ENCODE measurements at regions not wholly inside any gene's neighbourhood (a gene's known extent, or its start where the extent isn't known, plus 50 kb on each side); places are given as distances from the start of the nearest gene placed in this dataset.

DNA sequence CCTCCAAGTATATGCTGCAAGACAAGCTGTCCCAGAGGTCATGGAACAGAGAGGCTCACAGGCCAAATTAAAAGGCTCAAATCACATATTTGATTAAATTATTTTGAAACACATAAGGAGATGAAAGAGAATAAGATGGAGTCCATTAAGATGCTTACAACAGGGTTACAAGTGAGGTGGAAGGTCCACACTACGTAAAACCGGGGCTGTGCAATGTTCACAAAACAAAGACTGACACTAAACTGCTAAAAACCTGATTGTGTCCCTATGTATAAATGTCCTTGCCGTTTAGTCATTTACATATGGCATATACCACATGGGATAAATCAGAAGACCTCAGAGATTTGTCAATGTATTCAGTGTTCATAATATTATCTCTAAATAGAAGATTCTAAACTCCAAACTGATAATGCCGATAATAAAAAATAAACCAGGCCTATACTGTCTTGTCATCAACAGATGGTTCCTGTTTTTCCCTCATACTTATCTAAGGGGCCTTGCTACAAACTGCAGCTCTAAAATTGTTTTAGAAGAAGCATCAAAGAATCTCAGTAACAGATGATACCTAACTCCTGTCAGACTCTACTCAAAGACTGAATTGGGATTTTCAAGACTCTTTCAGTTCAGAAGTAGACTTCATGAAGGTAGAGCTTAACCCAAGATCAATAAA, 51.8 kb upstream of the RIPOR2 start:
- Histone ChIP-seq H3K27me3 (ENCODE audit: control insufficient read depth in 3 of 3, insufficient read depth in 3 of 3, low read length in 3 of 3) (no peaks in the 10 kb centered on the region), H3K4me3 (ENCODE audit: low read length in 3 of 3) (no peak overlapping the region), H3K9me3 (ENCODE audit: control insufficient read depth in 3 of 3, low read length in 3 of 3) (peaks cover 0 to 3% (median 0%) of the 10 kb centered on the region in 3 donors), H3K9ac (ENCODE audit: low read depth in 1 of 3, low read length in 3 of 3) (no peak overlapping the region), H3K4me1 (ENCODE audit: control insufficient read depth in 3 of 3, insufficient read depth in 3 of 3, low read length in 3 of 3) (peaks cover 4 to 13% (median 10%) of the 10 kb centered on the region in 3 donors), H3K27ac (ENCODE audit: low read depth, low read length) (no peak overlapping the region), H3K36me3 (ENCODE audit: control insufficient read depth in 3 of 3, insufficient read depth in 3 of 3, low read length in 3 of 3) (no peaks in the 10 kb centered on the region)

DNA sequence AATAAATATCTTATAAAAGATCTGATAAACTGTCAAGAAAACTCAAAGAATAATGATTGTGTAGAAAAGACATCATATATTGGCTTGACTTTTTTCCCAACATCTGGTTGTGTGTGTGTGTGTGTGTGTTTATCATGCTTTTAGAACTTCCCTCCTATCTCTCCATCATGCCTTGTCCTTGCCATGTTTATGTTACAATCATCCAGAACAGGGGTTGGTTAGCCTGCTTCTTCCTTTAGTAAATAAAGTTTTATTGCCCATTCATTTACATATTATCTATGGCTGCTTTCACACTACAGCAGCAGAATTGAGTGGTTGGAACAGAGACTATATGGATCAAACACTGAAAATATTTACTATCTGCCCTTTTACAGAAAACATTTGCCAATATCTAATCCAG, 52.8 kb upstream of the RIPOR2 start:
- H3K9ac ChIP-seq (ENCODE audit: low read depth in 1 of 3, low read length in 3 of 3): no peak overlapping the region
- no peaks in the 10 kb centered on the region for H3K27me3 ChIP-seq (ENCODE audit: control insufficient read depth in 3 of 3, insufficient read depth in 3 of 3, low read length in 3 of 3)
- H3K4me1 ChIP-seq (ENCODE audit: control insufficient read depth in 3 of 3, insufficient read depth in 3 of 3, low read length in 3 of 3): peaks cover 4 to 13% (median 10%) of the 10 kb centered on the region in 3 donors
- H3K36me3 ChIP-seq (ENCODE audit: control insufficient read depth in 3 of 3, insufficient read depth in 3 of 3, low read length in 3 of 3): no peaks in the 10 kb centered on the region
- peaks cover 0 to 3% (median 0%) of the 10 kb centered on the region in 3 donors for H3K9me3 ChIP-seq (ENCODE audit: control insufficient read depth in 3 of 3, low read length in 3 of 3)
- H3K27ac ChIP-seq (ENCODE audit: low read depth, low read length): no peak overlapping the region
- no peak overlapping the region for H3K4me3 ChIP-seq (ENCODE audit: low read length in 3 of 3)

DNA sequence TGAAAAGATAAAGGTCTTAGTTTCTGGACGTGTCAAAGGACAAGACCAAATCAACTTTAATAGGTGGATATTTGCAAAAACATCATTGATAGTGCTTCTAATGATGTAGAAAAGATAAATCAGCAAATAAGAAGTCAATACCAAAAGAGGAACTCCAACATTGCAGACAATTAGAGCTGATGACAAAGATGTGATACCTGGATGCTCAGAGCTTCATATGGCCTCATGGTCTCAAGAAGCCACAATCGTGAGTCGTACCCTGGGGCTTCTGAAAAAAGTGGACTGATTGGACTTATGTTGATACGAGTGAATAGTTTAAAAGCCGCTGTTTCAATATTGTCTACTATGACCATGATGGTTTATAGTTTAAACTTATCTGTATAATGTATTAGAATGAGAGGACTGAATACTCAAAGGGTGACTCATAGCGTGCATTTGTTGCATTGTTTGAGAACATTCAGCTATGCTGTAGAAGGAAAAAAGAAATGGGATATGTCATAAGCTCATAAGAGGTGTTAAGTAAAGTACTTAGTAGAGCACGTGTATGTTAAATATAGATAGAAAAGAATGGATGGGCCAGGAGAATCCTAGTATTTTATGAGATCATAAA, 54.6 kb upstream of the RIPOR2 start:
- no peak overlapping the region for H3K4me3 ChIP-seq (ENCODE audit: low read length in 3 of 3)
- H3K27me3 ChIP-seq (ENCODE audit: control insufficient read depth in 3 of 3, insufficient read depth in 3 of 3, low read length in 3 of 3): no peaks in the 10 kb centered on the region
- H3K27ac ChIP-seq (ENCODE audit: low read depth, low read length): no peak overlapping the region
- peaks cover 0 to 3% (median 0%) of the 10 kb centered on the region in 3 donors for H3K9me3 ChIP-seq (ENCODE audit: control insufficient read depth in 3 of 3, low read length in 3 of 3)
- H3K9ac ChIP-seq (ENCODE audit: low read depth in 1 of 3, low read length in 3 of 3): no peak overlapping the region
- no peaks in the 10 kb centered on the region for H3K36me3 ChIP-seq (ENCODE audit: control insufficient read depth in 3 of 3, insufficient read depth in 3 of 3, low read length in 3 of 3)
- H3K4me1 ChIP-seq (ENCODE audit: control insufficient read depth in 3 of 3, insufficient read depth in 3 of 3, low read length in 3 of 3): peaks cover 0 to 9% (median 7%) of the 10 kb centered on the region in 3 donors

DNA sequence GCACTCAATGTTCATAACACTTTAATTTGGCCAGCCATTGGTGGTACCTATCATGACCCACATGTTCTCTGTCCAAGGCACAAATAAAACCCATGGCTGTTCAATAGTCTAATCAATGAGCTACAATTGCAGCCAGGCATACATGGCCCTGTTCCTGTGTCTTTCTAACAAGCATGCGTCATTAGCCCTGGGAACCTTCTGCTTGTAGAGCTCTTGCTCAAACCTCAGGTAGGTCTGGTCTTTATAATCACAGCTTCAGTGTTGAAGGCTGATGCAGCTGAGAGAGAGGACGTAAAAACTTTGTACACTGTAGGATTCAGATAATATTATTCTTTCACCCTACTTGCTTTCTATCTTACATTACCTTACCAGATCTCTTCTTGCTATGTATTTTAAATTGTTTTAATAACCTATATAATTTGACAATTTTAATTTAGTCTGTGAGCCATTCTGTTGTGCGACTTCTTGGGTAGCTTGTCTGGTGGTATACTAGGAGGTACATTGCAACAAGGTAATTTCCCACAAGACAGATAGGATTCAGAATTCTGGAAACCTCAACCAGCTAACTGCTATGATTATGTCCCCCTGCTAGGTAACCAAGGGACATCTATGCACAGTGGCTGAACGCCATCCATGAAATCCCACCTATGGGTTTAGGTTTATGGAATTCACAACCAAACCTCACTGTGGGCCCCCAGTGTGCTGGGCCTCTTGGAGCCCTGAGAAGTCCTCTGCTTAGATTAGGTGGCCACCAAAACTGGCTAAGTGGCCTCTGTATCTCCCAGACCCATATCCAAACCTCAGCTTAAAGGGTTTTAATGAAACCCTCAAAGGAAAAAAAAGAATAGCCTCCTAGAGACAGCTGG, 55.4 kb upstream of the RIPOR2 start:
- no peak overlapping the region for H3K27ac ChIP-seq (ENCODE audit: low read depth, low read length)

DNA sequence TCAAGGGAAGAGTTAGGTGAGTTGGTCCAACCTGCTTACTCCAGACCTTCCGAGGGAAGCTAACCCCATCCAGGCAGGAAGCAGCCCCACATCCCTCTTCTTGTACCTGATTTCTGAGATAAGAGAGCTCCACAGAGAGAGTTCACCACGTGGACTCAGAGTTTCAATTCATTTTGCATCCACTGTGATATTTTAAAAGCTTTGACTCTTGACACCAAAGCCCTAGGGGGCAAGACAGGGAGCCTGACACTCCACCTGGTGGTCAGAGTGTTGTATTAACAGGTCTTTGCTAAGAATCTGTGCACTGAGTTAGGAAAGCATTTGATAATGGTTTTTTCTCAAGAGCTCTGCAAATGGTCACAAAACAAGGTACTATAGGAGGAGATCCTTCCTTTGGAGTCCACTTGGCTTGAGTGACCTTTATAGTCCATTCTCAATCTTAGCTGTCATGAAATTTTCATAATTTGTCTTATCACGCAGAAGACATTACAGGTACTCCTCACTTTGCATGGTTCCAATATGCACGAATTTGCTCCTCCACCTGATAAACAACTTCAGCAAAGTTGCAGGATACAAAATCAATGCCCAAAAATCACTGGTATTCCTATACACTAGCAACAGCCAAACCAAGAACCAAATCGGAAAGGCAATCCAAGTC, 56.2 kb upstream of the RIPOR2 start:
- H3K36me3 ChIP-seq (ENCODE audit: control insufficient read depth in 3 of 3, insufficient read depth in 3 of 3, low read length in 3 of 3): no peaks in the 10 kb centered on the region
- H3K4me3 ChIP-seq (ENCODE audit: low read length in 3 of 3): no peak overlapping the region
- no peak overlapping the region for H3K9ac ChIP-seq (ENCODE audit: low read depth in 1 of 3, low read length in 3 of 3)
- H3K4me1 ChIP-seq (ENCODE audit: control insufficient read depth in 3 of 3, insufficient read depth in 3 of 3, low read length in 3 of 3): peaks cover 0 to 3% (median 2%) of the 10 kb centered on the region in 3 donors
- peaks cover 0 to 3% (median 0%) of the 10 kb centered on the region in 3 donors for H3K9me3 ChIP-seq (ENCODE audit: control insufficient read depth in 3 of 3, low read length in 3 of 3)
- no peak overlapping the region for H3K27ac ChIP-seq (ENCODE audit: low read depth, low read length)
- H3K27me3 ChIP-seq (ENCODE audit: control insufficient read depth in 3 of 3, insufficient read depth in 3 of 3, low read length in 3 of 3): no peaks in the 10 kb centered on the region

More for the DNA sequence above, 55.4 kb upstream of the RIPOR2 start:
- Histone ChIP-seq H3K36me3 (ENCODE audit: control insufficient read depth in 3 of 3, insufficient read depth in 3 of 3, low read length in 3 of 3) (no peaks in the 10 kb centered on the region), H3K4me3 (ENCODE audit: low read length in 3 of 3) (no peak overlapping the region), H3K9me3 (ENCODE audit: control insufficient read depth in 3 of 3, low read length in 3 of 3) (peaks cover 0 to 3% (median 0%) of the 10 kb centered on the region in 3 donors), H3K4me1 (ENCODE audit: control insufficient read depth in 3 of 3, insufficient read depth in 3 of 3, low read length in 3 of 3) (peaks cover 0 to 3% (median 2%) of the 10 kb centered on the region in 3 donors), H3K27me3 (ENCODE audit: control insufficient read depth in 3 of 3, insufficient read depth in 3 of 3, low read length in 3 of 3) (no peaks in the 10 kb centered on the region), H3K9ac (ENCODE audit: low read depth in 1 of 3, low read length in 3 of 3) (no peak overlapping the region)

DNA sequence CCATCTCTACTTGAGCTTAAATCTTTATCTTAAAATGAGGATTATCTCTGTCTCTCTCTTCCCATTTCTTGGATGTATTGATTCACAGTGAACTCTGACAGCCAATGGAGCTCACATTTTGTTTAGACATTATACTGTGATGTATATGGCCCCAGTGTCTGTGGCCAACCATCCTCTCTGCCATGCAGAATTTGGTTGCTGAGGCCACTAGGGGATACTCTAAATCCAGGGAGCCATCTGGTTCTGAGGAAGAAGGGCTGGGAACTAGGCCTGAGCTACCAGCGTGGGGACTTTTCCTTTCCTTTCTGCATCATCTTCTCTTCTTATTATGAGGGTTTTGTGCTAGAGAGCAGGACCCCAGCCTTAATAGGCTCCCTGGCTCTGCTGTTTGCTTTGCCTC, 59.1 kb upstream of the RIPOR2 start:
- Histone ChIP-seq H3K4me3 (ENCODE audit: low read length in 3 of 3) (no peak overlapping the region), H3K36me3 (ENCODE audit: control insufficient read depth in 3 of 3, insufficient read depth in 3 of 3, low read length in 3 of 3) (no peaks in the 10 kb centered on the region), H3K27me3 (ENCODE audit: control insufficient read depth in 3 of 3, insufficient read depth in 3 of 3, low read length in 3 of 3) (no peaks in the 10 kb centered on the region), H3K9me3 (ENCODE audit: control insufficient read depth in 3 of 3, low read length in 3 of 3) (no peaks in the 10 kb centered on the region), H3K27ac (ENCODE audit: low read depth, low read length) (no peak overlapping the region), H3K4me1 (ENCODE audit: control insufficient read depth in 3 of 3, insufficient read depth in 3 of 3, low read length in 3 of 3) (peaks cover 0 to 3% (median 2%) of the 10 kb centered on the region in 3 donors), H3K9ac (ENCODE audit: low read depth in 1 of 3, low read length in 3 of 3) (no peak overlapping the region)

DNA sequence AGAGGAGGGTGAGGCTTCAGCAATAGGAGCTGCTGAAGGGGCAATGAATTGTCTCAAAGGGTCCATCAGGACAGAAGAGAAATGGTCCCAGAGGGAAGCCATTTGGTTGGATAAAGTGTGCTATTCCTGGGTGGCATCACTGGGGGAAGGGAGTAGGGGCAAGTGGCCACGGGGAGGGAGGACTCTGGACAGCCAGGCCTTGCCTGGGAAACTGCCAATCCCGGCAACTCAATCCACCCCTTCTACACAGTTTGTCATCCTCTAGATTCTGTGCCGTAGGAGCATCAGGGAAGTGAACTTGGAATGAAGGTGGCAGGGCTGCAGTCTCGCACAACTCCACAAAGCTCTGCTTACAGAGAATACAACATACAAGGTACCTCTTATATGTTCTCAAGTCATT, 59.5 kb upstream of the RIPOR2 start:
- H3K4me1 ChIP-seq (ENCODE audit: control insufficient read depth in 3 of 3, insufficient read depth in 3 of 3, low read length in 3 of 3): peaks cover 0 to 3% (median 2%) of the 10 kb centered on the region in 3 donors
- H3K9me3 ChIP-seq (ENCODE audit: control insufficient read depth in 3 of 3, low read length in 3 of 3): no peaks in the 10 kb centered on the region
- no peaks in the 10 kb centered on the region for H3K36me3 ChIP-seq (ENCODE audit: control insufficient read depth in 3 of 3, insufficient read depth in 3 of 3, low read length in 3 of 3)
- peak overlapping the region in 1 of 3 donors; percentile 10 for H3K9ac ChIP-seq (ENCODE audit: low read depth in 1 of 3, low read length in 3 of 3)
- no peak overlapping the region for H3K27ac ChIP-seq (ENCODE audit: low read depth, low read length)
- no peaks in the 10 kb centered on the region for H3K27me3 ChIP-seq (ENCODE audit: control insufficient read depth in 3 of 3, insufficient read depth in 3 of 3, low read length in 3 of 3)
- H3K4me3 ChIP-seq (ENCODE audit: low read length in 3 of 3): no peak overlapping the region

DNA sequence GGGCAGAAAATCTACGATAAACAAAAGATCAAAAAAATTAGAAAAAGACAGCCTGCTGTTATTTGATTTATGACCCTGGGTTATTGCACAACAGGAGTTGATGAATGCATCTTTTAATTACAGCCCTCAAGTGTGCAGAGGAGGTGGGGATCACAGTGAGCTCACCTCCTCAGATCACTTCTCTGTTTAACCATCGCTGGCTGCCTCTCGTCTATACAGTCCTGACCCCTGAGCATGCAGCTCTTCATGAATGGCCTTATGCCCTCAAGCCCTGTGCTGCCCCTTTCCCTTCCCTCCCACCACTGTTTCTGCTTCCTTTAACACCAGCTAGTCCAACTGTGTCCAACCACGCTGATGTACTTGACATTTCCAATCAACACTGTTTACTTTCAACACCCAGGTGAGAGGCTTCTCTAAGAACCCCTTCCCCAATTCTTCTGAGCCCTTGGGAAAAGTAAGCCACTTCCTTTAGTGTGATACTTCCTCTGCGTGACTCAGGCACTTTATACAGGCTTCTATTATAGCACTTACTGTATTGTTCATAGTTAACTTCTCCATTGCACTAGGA, 60.6 kb upstream of the RIPOR2 start:
- Histone ChIP-seq H3K27ac (ENCODE audit: low read depth, low read length) (no peak overlapping the region), H3K27me3 (ENCODE audit: control insufficient read depth in 3 of 3, insufficient read depth in 3 of 3, low read length in 3 of 3) (no peaks in the 10 kb centered on the region), H3K4me3 (ENCODE audit: low read length in 3 of 3) (no peak overlapping the region), H3K9ac (ENCODE audit: low read depth in 1 of 3, low read length in 3 of 3) (no peak overlapping the region), H3K9me3 (ENCODE audit: control insufficient read depth in 3 of 3, low read length in 3 of 3) (no peaks in the 10 kb centered on the region), H3K4me1 (ENCODE audit: control insufficient read depth in 3 of 3, insufficient read depth in 3 of 3, low read length in 3 of 3) (peaks cover 0 to 3% (median 2%) of the 10 kb centered on the region in 3 donors), H3K36me3 (ENCODE audit: control insufficient read depth in 3 of 3, insufficient read depth in 3 of 3, low read length in 3 of 3) (no peaks in the 10 kb centered on the region)

DNA sequence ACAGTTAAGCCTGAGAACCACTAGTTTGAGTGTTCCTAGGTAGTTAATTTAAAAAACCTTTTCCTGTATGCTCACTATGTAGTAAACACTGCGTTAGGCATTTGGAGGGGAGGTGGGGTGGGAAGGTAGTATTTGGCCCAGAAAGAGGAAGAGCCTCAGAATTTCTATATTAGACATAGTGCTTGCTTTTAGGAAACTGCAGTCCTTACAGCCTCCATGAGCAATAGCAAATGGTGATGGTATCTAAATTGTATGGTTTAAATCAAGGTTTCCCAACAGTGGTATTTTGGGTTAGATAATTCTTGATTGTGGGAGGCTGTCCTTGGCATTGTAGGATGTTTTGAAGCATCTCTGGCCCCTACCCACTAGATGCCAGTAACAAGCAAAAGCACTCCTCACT, 61.5 kb upstream of the RIPOR2 start:
- Histone ChIP-seq H3K27ac (ENCODE audit: low read depth, low read length) (no peak overlapping the region), H3K9me3 (ENCODE audit: control insufficient read depth in 3 of 3, low read length in 3 of 3) (no peaks in the 10 kb centered on the region), H3K9ac (ENCODE audit: low read depth in 1 of 3, low read length in 3 of 3) (no peak overlapping the region)

More for the DNA sequence above, 61.5 kb upstream of the RIPOR2 start:
- no peaks in the 10 kb centered on the region for H3K36me3 ChIP-seq (ENCODE audit: control insufficient read depth in 3 of 3, insufficient read depth in 3 of 3, low read length in 3 of 3)
- no peaks in the 10 kb centered on the region for H3K27me3 ChIP-seq (ENCODE audit: control insufficient read depth in 3 of 3, insufficient read depth in 3 of 3, low read length in 3 of 3)
- no peaks in the 10 kb centered on the region for H3K4me1 ChIP-seq (ENCODE audit: control insufficient read depth in 3 of 3, insufficient read depth in 3 of 3, low read length in 3 of 3)
- no peak overlapping the region for H3K4me3 ChIP-seq (ENCODE audit: low read length in 3 of 3)

Data from skeletal muscle tissue (tissue), 3 donors.